ENCODE measurements at regions not wholly inside any gene's neighbourhood (a gene's known extent, or its start where the extent isn't known, plus 50 kb on each side); places are given as distances from the start of the nearest gene placed in this dataset.

DNA sequence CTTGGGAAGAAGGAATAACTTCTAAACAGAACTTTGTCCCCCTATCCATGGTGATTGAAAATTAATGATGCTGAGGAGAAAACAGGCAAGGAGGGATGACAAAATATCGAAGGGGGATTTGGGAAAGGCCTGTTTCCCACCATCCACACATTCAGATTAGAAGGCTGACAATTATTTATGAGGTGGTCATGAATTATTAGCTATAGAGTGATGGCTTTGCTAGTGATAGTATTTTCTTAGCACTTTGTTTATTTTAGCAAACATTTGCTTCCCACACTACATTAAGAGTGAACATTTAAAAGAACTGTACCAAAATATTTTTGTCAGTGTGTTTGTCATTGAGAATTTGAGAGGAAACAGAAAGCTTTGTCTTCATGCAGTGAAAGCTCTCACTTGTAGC, 172.6 kb upstream of the PDZRN3 start:
- TF ChIP-seq, protein P1, sequence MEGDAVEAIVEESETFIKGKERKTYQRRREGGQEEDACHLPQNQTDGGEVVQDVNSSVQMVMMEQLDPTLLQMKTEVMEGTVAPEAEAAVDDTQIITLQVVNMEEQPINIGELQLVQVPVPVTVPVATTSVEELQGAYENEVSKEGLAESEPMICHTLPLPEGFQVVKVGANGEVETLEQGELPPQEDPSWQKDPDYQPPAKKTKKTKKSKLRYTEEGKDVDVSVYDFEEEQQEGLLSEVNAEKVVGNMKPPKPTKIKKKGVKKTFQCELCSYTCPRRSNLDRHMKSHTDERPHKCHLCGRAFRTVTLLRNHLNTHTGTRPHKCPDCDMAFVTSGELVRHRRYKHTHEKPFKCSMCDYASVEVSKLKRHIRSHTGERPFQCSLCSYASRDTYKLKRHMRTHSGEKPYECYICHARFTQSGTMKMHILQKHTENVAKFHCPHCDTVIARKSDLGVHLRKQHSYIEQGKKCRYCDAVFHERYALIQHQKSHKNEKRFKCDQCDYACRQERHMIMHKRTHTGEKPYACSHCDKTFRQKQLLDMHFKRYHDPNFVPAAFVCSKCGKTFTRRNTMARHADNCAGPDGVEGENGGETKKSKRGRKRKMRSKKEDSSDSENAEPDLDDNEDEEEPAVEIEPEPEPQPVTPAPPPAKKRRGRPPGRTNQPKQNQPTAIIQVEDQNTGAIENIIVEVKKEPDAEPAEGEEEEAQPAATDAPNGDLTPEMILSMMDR (IDR thresholded peaks at IDR 0.05; ENCODE audit: low read length), result no peak
- no peak for TF ChIP-seq EZH2phosphoT487 (IDR thresholded peaks at IDR 0.05; ENCODE audit: low read length)
